B cell (primary cell): ENCODE measurements at regions not wholly inside any gene's neighbourhood (a gene's known extent, or its start where the extent isn't known, plus 50 kb on each side); places are given as distances from the start of the nearest gene placed in this dataset.
A peak's percentile ranks its signal among the peaks of the same experiment; 100 is the strongest.

Experiments
- ATAC-seq: fragments of 200-7000 bp; cut with Tn5 transposase; one replicate; pipeline ENCODE4 v1.10.0; 2021; ENCODE audit warnings: low read depth, mild to moderate bottlenecking, moderate number of reproducible peaks, moderate library complexity
- CTCF ChIA-PET: fragments of 350-600 bp; sonication (Branson Sonifier 250); formaldehyde crosslinking; loops from one replicate; lab custom pipeline; 2021; ENCODE audit warnings: antibody characterized with exemption, inconsistent platforms; lab: Charles Lee
- POLR2A ChIA-PET: fragments of 350-600 bp; sonication (Branson Sonifier 250); formaldehyde crosslinking; loops from one replicate; lab custom pipeline; 2021; ENCODE audit warnings: antibody characterized with exemption; lab: Charles Lee
- DNase-seq: peaks from one replicate; pipeline ENCODE4 v3.0.0; 2013
- H2AFZ ChIP-seq: 2 replicates; pipeline ENCODE4 v1.6.1; 2012; ENCODE audit warnings: mild to moderate bottlenecking, low read depth, low read length; ENCODE audit not compliant: insufficient read depth, poor library complexity, severe bottlenecking
- H3K27ac ChIP-seq, 2 donors: 1 replicate in 1 of 2; 2 replicates in 1 of 2; pipeline ENCODE4 v1.5.1; 2012 to 2013; ENCODE audit warnings: low read length in 2 of 2, mild to moderate bottlenecking in 2 of 2, moderate library complexity in 1 of 2
- H3K27me3 ChIP-seq, 4 experiments: fragments of 200-600 bp in 1 of 4; sonication (generic) in 1 of 4; replicated peaks in 1 of 4; 1 replicate in 2 of 4; 2 replicates in 2 of 4; pipeline versions ENCODE4 v1.6.1 to v1.7.0; 2013 to 2016; ENCODE audit warnings: low read length in 3 of 4, mild to moderate bottlenecking in 2 of 4, mixed read lengths in 1 of 4, moderate library complexity in 1 of 4; ENCODE audit not compliant: insufficient read depth in 4 of 4, control insufficient read depth in 3 of 4; ENCODE audit errors: control extremely low read depth in 1 of 4
- H3K36me3 ChIP-seq, 2 experiments: replicated peaks in 1 of 2; 1 replicate in 1 of 2; 2 replicates in 1 of 2; pipeline versions ENCODE4 v1.6.1 to v1.7.1; 2013; ENCODE audit warnings: low read length in 1 of 2; ENCODE audit not compliant: insufficient read depth in 2 of 2, control insufficient read depth in 1 of 2; ENCODE audit errors: control extremely low read depth in 1 of 2, extremely low read depth in 1 of 2
- H3K4me1 ChIP-seq, 2 donors: fragments of 200-600 bp in 1 of 2; sonication (generic) in 1 of 2; 1 replicate in 1 of 2; 2 replicates in 1 of 2; pipeline versions ENCODE4 v1.5.1 to v1.6.1; 2013 to 2017; ENCODE audit warnings: low read length in 2 of 2; ENCODE audit not compliant: control insufficient read depth in 2 of 2, insufficient read depth in 2 of 2
- H3K4me2 ChIP-seq: replicated peaks from 2 replicates; pipeline ENCODE3; 2012; ENCODE audit warnings: mild to moderate bottlenecking, low read depth, low read length; ENCODE audit not compliant: poor library complexity, severe bottlenecking
- H3K4me3 ChIP-seq, 5 experiments: fragments of 200-600 bp in 1 of 5; sonication (generic) in 1 of 5; 1 replicate in 3 of 5; 2 replicates in 2 of 5; pipeline versions ENCODE4 v1.5.1 to v1.7.0; 2011 to 2016; ENCODE audit warnings: low read length in 4 of 5, mild to moderate bottlenecking in 4 of 5, low read depth in 2 of 5, control low read depth in 1 of 5, moderate library complexity in 1 of 5; ENCODE audit not compliant: insufficient read depth in 1 of 5; ENCODE audit errors: control extremely low read depth in 1 of 5, extremely low read depth in 1 of 5
- H3K79me2 ChIP-seq: fragments of 200-600 bp; sonication (generic); one replicate; pipeline ENCODE4 v1.6.0; 2016; ENCODE audit warnings: low read length; ENCODE audit not compliant: control insufficient read depth, insufficient read depth
- H3K9ac ChIP-seq: fragments of 200-600 bp; sonication (generic); 2 replicates; pipeline ENCODE4 v1.6.1; 2017; ENCODE audit warnings: mild to moderate bottlenecking, low read length, moderate library complexity
- H3K9me3 ChIP-seq, 3 donors: one replicate each; pipeline versions ENCODE4 v1.6.1 to v1.7.1; 2013; ENCODE audit warnings: low read length in 2 of 3; ENCODE audit not compliant: control insufficient read depth in 2 of 3, insufficient read depth in 1 of 3; ENCODE audit errors: control extremely low read depth in 1 of 3
- H4K20me1 ChIP-seq: 2 replicates; pipeline ENCODE4 v1.6.0; 2012; ENCODE audit warnings: mild to moderate bottlenecking, low read length; ENCODE audit not compliant: insufficient read depth, control insufficient read depth, poor library complexity, severe bottlenecking
- H3K27ac Mint-ChIP-seq: one replicate; pipeline ENCODE4 v1.8.0; 2021; ENCODE audit warnings: mixed read lengths
- H3K27me3 Mint-ChIP-seq: one replicate; pipeline ENCODE4 v1.8.0; 2021; ENCODE audit warnings: mixed read lengths
- H3K4me1 Mint-ChIP-seq: one replicate; pipeline ENCODE4 v1.8.0; 2021; ENCODE audit warnings: mixed read lengths
- H3K4me3 Mint-ChIP-seq: one replicate; pipeline ENCODE4 v1.8.0; 2021; ENCODE audit warnings: mixed read lengths
- H3K9me3 Mint-ChIP-seq: one replicate; pipeline ENCODE4 v1.8.0; 2022; ENCODE audit warnings: mixed read lengths; ENCODE audit not compliant: insufficient read depth
- EZH2 ChIP-seq: IDR thresholded peaks from 2 replicates; pipeline ENCODE4 v1.6.1; 2012; ENCODE audit warnings: borderline replicate concordance, low read depth, mild to moderate bottlenecking, moderate library complexity, low read length; ENCODE audit not compliant: insufficient read depth, poor library complexity, severe bottlenecking
- WGBS: methylation state at CpG from one replicate; pipeline ENCODE4 v1.1.5; 2013; ENCODE audit warnings: missing lambda C conversion rate; ENCODE audit not compliant: insufficient coverage; 5-methylcytosine and 5-hydroxymethylcytosine counted together
- intact Hi-C: fragments of 100-400 bp; cut with micrococcal nuclease; formaldehyde crosslinking; loops from one replicate; pipeline ENCODE4 v1.10.0; 2022
- TF ChIP-seq, protein P1 (sequence below): fragments of 200-600 bp; IDR thresholded peaks from one replicate; pipeline ENCODE4 v1.8.0; 2022; ENCODE audit warnings: antibody characterized with exemption, mild to moderate bottlenecking

DNA sequence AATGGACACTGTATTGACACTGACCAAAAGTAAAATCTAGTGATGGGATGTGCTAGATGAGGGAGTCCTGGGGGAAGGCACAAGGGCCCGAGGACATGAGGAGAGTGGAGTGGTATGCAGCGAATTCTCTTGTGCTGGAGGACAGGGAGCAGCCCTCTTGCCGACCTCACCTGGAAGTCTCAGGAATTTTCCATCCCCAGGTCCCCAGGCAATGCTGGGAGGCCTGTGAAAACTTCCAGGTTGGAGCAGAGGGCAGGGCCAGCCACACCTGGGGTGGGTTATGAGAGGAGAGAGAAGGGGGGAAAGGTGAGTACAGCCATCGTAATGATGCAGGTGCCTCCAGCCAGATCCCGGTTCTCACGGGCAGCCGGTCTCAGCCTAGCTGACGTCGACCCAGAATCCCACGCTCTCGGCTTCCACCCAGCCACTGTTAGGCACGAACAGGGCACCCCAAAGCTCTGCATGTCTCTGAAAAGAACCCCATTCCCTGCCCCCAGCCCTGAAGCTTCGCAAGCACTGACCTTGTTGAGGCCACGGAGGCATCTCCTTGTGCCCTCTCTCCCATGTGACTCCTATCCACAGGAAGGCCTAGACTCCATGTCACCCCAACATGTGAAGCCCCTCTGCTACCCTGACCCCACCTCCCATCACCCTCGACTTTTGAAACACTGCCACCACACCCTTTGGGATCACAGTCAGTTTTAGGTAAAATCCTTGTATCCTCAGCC is 239.7 kb upstream of the MYO3A start:
- Histone ChIP-seq H3K9ac (peak overlapping the region; percentile 33), H3K4me3 (peak overlapping the region in 3 of 5 experiments; percentile 9 to 34 (median 18)), H3K4me2 (peak overlapping the region; percentile 65), H3K79me2 (no peaks in the 10 kb centered on the region), H2AFZ (peak overlapping the region; percentile 57), H3K36me3 (no peaks in the 10 kb centered on the region), H3K27me3 (no peaks in the 10 kb centered on the region), H3K4me1 (peaks cover 72 to 74% of the 10 kb centered on the region in 2 donors), H3K27ac (peak overlapping the region; percentile 75 to 81), H3K9me3 (peaks cover 0 to 11% (median 6%) of the 10 kb centered on the region in 3 donors), H4K20me1 (no peaks in the 10 kb centered on the region)
- TF ChIP-seq, protein P1, sequence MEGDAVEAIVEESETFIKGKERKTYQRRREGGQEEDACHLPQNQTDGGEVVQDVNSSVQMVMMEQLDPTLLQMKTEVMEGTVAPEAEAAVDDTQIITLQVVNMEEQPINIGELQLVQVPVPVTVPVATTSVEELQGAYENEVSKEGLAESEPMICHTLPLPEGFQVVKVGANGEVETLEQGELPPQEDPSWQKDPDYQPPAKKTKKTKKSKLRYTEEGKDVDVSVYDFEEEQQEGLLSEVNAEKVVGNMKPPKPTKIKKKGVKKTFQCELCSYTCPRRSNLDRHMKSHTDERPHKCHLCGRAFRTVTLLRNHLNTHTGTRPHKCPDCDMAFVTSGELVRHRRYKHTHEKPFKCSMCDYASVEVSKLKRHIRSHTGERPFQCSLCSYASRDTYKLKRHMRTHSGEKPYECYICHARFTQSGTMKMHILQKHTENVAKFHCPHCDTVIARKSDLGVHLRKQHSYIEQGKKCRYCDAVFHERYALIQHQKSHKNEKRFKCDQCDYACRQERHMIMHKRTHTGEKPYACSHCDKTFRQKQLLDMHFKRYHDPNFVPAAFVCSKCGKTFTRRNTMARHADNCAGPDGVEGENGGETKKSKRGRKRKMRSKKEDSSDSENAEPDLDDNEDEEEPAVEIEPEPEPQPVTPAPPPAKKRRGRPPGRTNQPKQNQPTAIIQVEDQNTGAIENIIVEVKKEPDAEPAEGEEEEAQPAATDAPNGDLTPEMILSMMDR: no peak
- TF ChIP-seq EZH2: no peak
- no peaks in the 10 kb centered on the region for H3K27me3 Mint-ChIP-seq
- POLR2A ChIA-PET: no interaction called here
- H3K4me1 Mint-ChIP-seq: peaks cover 79% of the 10 kb centered on the region
- ATAC-seq (no peak), DNase-seq (no peak)
- H3K27ac Mint-ChIP-seq: peak overlapping the region; percentile 91
- H3K9me3 Mint-ChIP-seq: peaks cover 5% of the 10 kb centered on the region
- intact Hi-C loops: no loop called here
- peak overlapping the region; percentile 65 for H3K4me3 Mint-ChIP-seq
- WGBS: 86% methylated on average over 15 of the region's 15 CpGs
- CTCF ChIA-PET: no interaction called here

DNA sequence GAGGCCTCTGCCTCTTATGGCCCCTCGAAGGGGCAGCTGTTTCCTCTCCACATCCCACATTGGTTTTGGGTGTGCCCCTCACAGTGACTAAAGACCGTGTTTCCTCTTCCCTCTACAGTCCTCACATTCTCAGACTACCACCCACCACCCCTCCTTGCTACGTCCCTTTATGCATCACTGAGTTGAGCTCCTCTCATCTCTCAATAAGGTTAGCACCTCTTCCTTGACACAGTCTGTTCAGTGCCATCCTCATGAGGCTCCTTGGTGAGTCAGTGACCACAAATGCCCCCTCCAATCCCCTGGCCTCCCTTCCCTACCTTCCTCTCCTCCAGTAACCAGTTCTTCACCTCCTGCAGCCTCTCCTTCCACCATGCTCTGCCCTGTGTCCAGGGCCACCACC is 239.1 kb upstream of the MYO3A start:
- Histone ChIP-seq H2AFZ (peak overlapping the region; percentile 57), H3K9ac (peak overlapping the region; percentile 33), H3K27ac (peak overlapping the region; percentile 75 to 81), H4K20me1 (no peaks in the 10 kb centered on the region), H3K27me3 (no peaks in the 10 kb centered on the region), H3K79me2 (no peaks in the 10 kb centered on the region), H3K4me2 (peak overlapping the region; percentile 65), H3K36me3 (no peaks in the 10 kb centered on the region), H3K4me3 (peak overlapping the region in 3 of 5 experiments; percentile 9 to 34 (median 18)), H3K9me3 (peaks cover 0 to 11% (median 6%) of the 10 kb centered on the region in 3 donors), H3K4me1 (peaks cover 68 to 69% of the 10 kb centered on the region in 2 donors)
- H3K4me1 Mint-ChIP-seq: peaks cover 74% of the 10 kb centered on the region
- intact Hi-C loops: no loop called here
- H3K9me3 Mint-ChIP-seq: peaks cover 5% of the 10 kb centered on the region
- peak overlapping the region; percentile 65 for H3K4me3 Mint-ChIP-seq
- ChIA-PET CTCF (no interaction called here), POLR2A (no interaction called here)
- no peaks in the 10 kb centered on the region for H3K27me3 Mint-ChIP-seq
- ATAC-seq: peak; percentile 77
- TF ChIP-seq, protein P1: no peak
- no peak for TF ChIP-seq EZH2
- peak; percentile 46 for DNase-seq
- WGBS: 0% methylated on average over 3 of the region's 3 CpGs
- H3K27ac Mint-ChIP-seq: peak overlapping the region; percentile 91
